ENCODE measurements at regions not wholly inside any gene's neighbourhood (a gene's known extent, or its start where the extent isn't known, plus 50 kb on each side); places are given as distances from the start of the nearest gene placed in this dataset.

GRCh38 chrX:40495659-40496058 lies 85.1 kb upstream of the ATP6AP2 start (continued):
- TF ChIP-seq TCF7 (IDR thresholded peaks at IDR 0.05; ENCODE audit: borderline replicate concordance) = no peak
- TF ChIP-seq MYC (IDR thresholded peaks at IDR 0.05; ENCODE audit: insufficient read depth, insufficient read length, insufficient replicate concordance, low read length, severe bottlenecking) = no peak
- TF ChIP-seq TCF12 (IDR thresholded peaks at IDR 0.05; ENCODE audit: low read depth, low read length) = no peak

GRCh38 chrX:40494005-40494404 lies 86.8 kb upstream of the ATP6AP2 start:
- ChIA-PET RAD21 (ENCODE audit: unreplicated experiment) (no interaction called here), CTCF (no interaction called here), POLR2A (no interaction called here), SMC1A (ENCODE audit: uncharacterized antibody, unreplicated experiment) (no interaction called here)
- no peaks in the 10 kb centered on the region for H3K9me3 ChIP-seq (replicated peaks; ENCODE audit: control insufficient read depth, insufficient read depth, low read length)
- no peaks in the 10 kb centered on the region for H4K20me1 ChIP-seq (ENCODE audit: control insufficient read depth, insufficient read depth)
- no TSS peak for BruUV-seq (replicated peaks)
- in situ Hi-C loops (cut with MboI) (no loop called here), intact Hi-C loops (cut with micrococcal nuclease; ENCODE audit: unreplicated experiment) (no loop called here)
- H3K4me3 ChIP-seq = no peak overlapping the region
- H3K79me2 ChIP-seq (ENCODE audit: control insufficient read depth, insufficient read depth, low read length) = no peaks in the 10 kb centered on the region
- H3K4me2 ChIP-seq (ENCODE audit: control insufficient read depth, insufficient read depth) = no peak overlapping the region
- FAIRE-seq (no peak), DNase-seq (ENCODE audit: low read depth, low spot score) (no peak), ATAC-seq (no peak)
- no peak overlapping the region for H3K27ac ChIP-seq (ENCODE audit: control insufficient read depth, insufficient read depth)
- H3K9ac ChIP-seq (ENCODE audit: control insufficient read depth, insufficient read depth, low read length) = no peak overlapping the region
- WGBS (ENCODE audit: insufficient coverage, insufficient replicate concordance, low lambda C conversion rate, missing lambda C conversion rate) = 29% methylated on average over 2 of the region's 2 CpGs
- no peaks in the 10 kb centered on the region for H3K4me1 ChIP-seq (ENCODE audit: control insufficient read depth, insufficient read depth, low read length)
- no peaks in the 10 kb centered on the region for H3K36me3 ChIP-seq (ENCODE audit: control insufficient read depth in 2 of 2, insufficient read depth in 2 of 2, low read length in 1 of 2)
- H2AFZ ChIP-seq (ENCODE audit: control insufficient read depth, low read depth, low read length) = no peak overlapping the region
- H3K27me3 ChIP-seq (replicated peaks in 1 of 2; ENCODE audit: control insufficient read depth in 2 of 2, insufficient read depth in 2 of 2, low read length in 1 of 2) = no peaks in the 10 kb centered on the region; a peak in 1 of 4 replicates
- no peak for TF ChIP-seq FOS (IDR thresholded peaks at IDR 0.05; ENCODE audit: borderline replicate concordance, extremely low read depth, insufficient read length)
- no peak for TF ChIP-seq MAX (IDR thresholded peaks at IDR 0.05; ENCODE audit: low read depth, low read length)
- TF ChIP-seq SIN3A (IDR thresholded peaks at IDR 0.05; ENCODE audit: low read depth, low read length) = no peak
- TF ChIP-seq ZNF24 (IDR thresholded peaks at IDR 0.05) = no peak
- no peak for TF ChIP-seq IKZF1 (conservative IDR thresholded peaks at IDR 0.05)
- no peak for TF ChIP-seq EGR1 (IDR thresholded peaks at IDR 0.05; ENCODE audit: borderline replicate concordance in 1 of 2, low read depth in 2 of 2, low read length in 2 of 2)
- TF ChIP-seq ATF7 (IDR thresholded peaks at IDR 0.05; ENCODE audit: low read depth) = no peak
- no peak for TF ChIP-seq MTA2 (IDR thresholded peaks at IDR 0.05; ENCODE audit: low read depth)
- TF ChIP-seq JUNB (IDR thresholded peaks at IDR 0.05) = no peak
- no peak for TF ChIP-seq ATF3 (IDR thresholded peaks at IDR 0.05; ENCODE audit: borderline replicate concordance, extremely low read depth, low read depth, low read length)
- TF ChIP-seq CEBPZ (IDR thresholded peaks at IDR 0.05; ENCODE audit: low read depth, low read length) = no peak
- TF ChIP-seq CHD1 (IDR thresholded peaks at IDR 0.05; ENCODE audit: low read depth, low read length) = no peak
- no peak for TF ChIP-seq ZNF274 (IDR thresholded peaks at IDR 0.05; ENCODE audit: insufficient read depth, insufficient read length)
- TF ChIP-seq ZSCAN29 (IDR thresholded peaks at IDR 0.05) = no peak
